GM12878 (cell line): ENCODE measurements at regions not wholly inside any gene's neighbourhood (a gene's known extent, or its start where the extent isn't known, plus 50 kb on each side); places are given as distances from the start of the nearest gene placed in this dataset.

ENCODE experiments used
- ATAC-seq: fragments of 200-7000 bp; cut with Tn5 transposase; 3 replicates; pipeline ENCODE4 v1.9.1; 2020; ENCODE audit warnings: mild to moderate bottlenecking, moderate library complexity
- BruUV-seq: library from RNA; stranded (reverse); fragments of 400-500 nt; replicated peaks from 2 replicates; lab custom pipeline; 2021; lab: Mats Ljungman, UMichigan
- CTCF ChIA-PET: fragments of 300-600 bp; sonication (Branson Sonifier 250); formaldehyde crosslinking; extraction: SDS; loops from one replicate; lab custom pipeline; 2021; ENCODE audit warnings: inconsistent platforms; lab: Yijun Ruan, JAX
- POLR2A ChIA-PET: fragments of 350-600 bp; formaldehyde crosslinking; extraction: SDS; loops from one replicate; lab custom pipeline; 2021; ENCODE audit warnings: inconsistent platforms; lab: Charles Lee
- RAD21 ChIA-PET: fragments of 300-600 bp; sonication (Branson Sonifier 250); formaldehyde crosslinking; loops from one replicate; lab custom pipeline; 2023; ENCODE audit warnings: antibody characterized with exemption; ENCODE audit not compliant: unreplicated experiment; lab: Charles Lee
- SMC1A ChIA-PET: fragments of 300-600 bp; sonication (Branson Sonifier 250); formaldehyde crosslinking; loops from one replicate; lab custom pipeline; 2023; ENCODE audit not compliant: unreplicated experiment, uncharacterized antibody; lab: Charles Lee
- DNase-seq: peaks from one replicate; pipeline ENCODE4 v3.0.0-alpha.2; 2011; ENCODE audit warnings: low read depth, low spot score
- FAIRE-seq: peaks from 3 replicates; lab custom pipeline; 2011; peaks lifted over from hg19 to GRCh38; lab: Jason Lieb, UNC
- H2AFZ ChIP-seq: 2 replicates; pipeline ENCODE4 v1.6.0; 2011; ENCODE audit warnings: low read depth, low read length, control low read depth; ENCODE audit not compliant: control insufficient read depth
- H3K27ac ChIP-seq: 2 replicates; pipeline ENCODE4 v1.5.1; 2011; ENCODE audit warnings: control low read depth; ENCODE audit not compliant: control insufficient read depth, insufficient read depth
- H3K27me3 ChIP-seq, 2 experiments: replicated peaks in 1 of 2; 2 replicates each; pipeline versions ENCODE4 v1.6.0 to v1.6.1; 2011; ENCODE audit warnings: low read length in 1 of 2; ENCODE audit not compliant: control insufficient read depth in 2 of 2, insufficient read depth in 2 of 2
- H3K36me3 ChIP-seq, 2 experiments: 2 replicates each; pipeline ENCODE4 v1.5.1; 2011; ENCODE audit warnings: low read length in 1 of 2; ENCODE audit not compliant: control insufficient read depth in 2 of 2, insufficient read depth in 2 of 2
- H3K4me1 ChIP-seq: 2 replicates; pipeline ENCODE4 v1.6.1; 2011; ENCODE audit warnings: mild to moderate bottlenecking, low read length, moderate library complexity, mixed read lengths; ENCODE audit not compliant: control insufficient read depth, insufficient read depth
- H3K4me2 ChIP-seq: 2 replicates; pipeline ENCODE4 v1.6.0; 2011; ENCODE audit warnings: control low read depth; ENCODE audit not compliant: control insufficient read depth, insufficient read depth
- H3K4me3 ChIP-seq: fragments of 200-600 bp; sonication (generic); 2 replicates; pipeline ENCODE4 v1.5.1; 2016
- H3K79me2 ChIP-seq: 2 replicates; pipeline ENCODE4 v1.6.0; 2011; ENCODE audit warnings: low read length; ENCODE audit not compliant: control insufficient read depth, insufficient read depth
- H3K9ac ChIP-seq: 2 replicates; pipeline ENCODE4 v1.8.0; 2011; ENCODE audit warnings: low read length, control low read depth, mixed read lengths; ENCODE audit not compliant: control insufficient read depth, insufficient read depth
- H3K9me3 ChIP-seq: replicated peaks from 3 replicates; pipeline ENCODE4 v1.5.1; 2011; ENCODE audit warnings: mild to moderate bottlenecking, low read length; ENCODE audit not compliant: control insufficient read depth, insufficient read depth
- H4K20me1 ChIP-seq: 2 replicates; pipeline ENCODE4 v1.6.0; 2011; ENCODE audit not compliant: control insufficient read depth, insufficient read depth
- ATF2 ChIP-seq: IDR thresholded peaks from 2 replicates; pipeline ENCODE4 v1.6.1; 2012; ENCODE audit warnings: low read length, inconsistent platforms
- CREB1 ChIP-seq: IDR thresholded peaks from 2 replicates; pipeline ENCODE4 v1.6.1; 2012; ENCODE audit warnings: low read depth, mild to moderate bottlenecking, inconsistent platforms
- E2F4 ChIP-seq: IDR thresholded peaks from 2 replicates; pipeline ENCODE4 v1.6.1; 2012; ENCODE audit warnings: low read depth, low read length, improper control_type of control experiment
- E2F8 ChIP-seq: fragments of 450-650 bp; IDR thresholded peaks from 2 replicates; pipeline ENCODE4 v1.6.1; 2018; ENCODE audit warnings: mild to moderate bottlenecking, low read depth, moderate library complexity; ENCODE audit not compliant: partially characterized antibody
- EGR1 ChIP-seq, 2 experiments: IDR thresholded peaks; 1 replicate in 1 of 2; 2 replicates in 1 of 2; pipeline ENCODE4 v1.6.1; 2011 to 2012; ENCODE audit warnings: low read depth in 2 of 2, low read length in 2 of 2, borderline replicate concordance in 1 of 2, mild to moderate bottlenecking in 1 of 2, moderate library complexity in 1 of 2
- ELK1 ChIP-seq: IDR thresholded peaks from 2 replicates; pipeline ENCODE4 v1.6.1; 2012; ENCODE audit warnings: low read depth, low read length, improper control_type of control experiment
- EZH2 ChIP-seq: IDR thresholded peaks from 2 replicates; pipeline ENCODE4 v1.6.1; 2012; ENCODE audit warnings: low read depth, mild to moderate bottlenecking, control low read depth, inconsistent platforms, low read length, borderline replicate concordance; ENCODE audit not compliant: control insufficient read depth
- HSF1 ChIP-seq: fragments of 150-350 bp; IDR thresholded peaks from 2 replicates; pipeline ENCODE4 v1.6.1; 2014; ENCODE audit warnings: mild to moderate bottlenecking, low read depth, low read length
- IKZF2 ChIP-seq, 2 experiments: fragments of 450-650 bp; IDR thresholded peaks; 2 replicates each; pipeline ENCODE4 v1.6.1; 2017; ENCODE audit warnings: mild to moderate bottlenecking in 2 of 2, moderate library complexity in 2 of 2
- MLLT1 ChIP-seq: fragments of 450-650 bp; IDR thresholded peaks from 2 replicates; pipeline ENCODE4 v1.6.1; 2016; ENCODE audit warnings: mild to moderate bottlenecking
- NR2C1 ChIP-seq: fragments of 450-650 bp; IDR thresholded peaks from 2 replicates; pipeline ENCODE4 v1.6.1; 2017; ENCODE audit warnings: antibody characterized with exemption, mild to moderate bottlenecking, moderate library complexity
- NR2F1 ChIP-seq: fragments of 450-650 bp; conservative IDR thresholded peaks from 2 replicates; pipeline ENCODE4 v1.6.1; 2017; ENCODE audit warnings: mild to moderate bottlenecking
- SMAD5 ChIP-seq: IDR thresholded peaks from 2 replicates; pipeline ENCODE4 v1.6.1; 2016; ENCODE audit warnings: antibody characterized with exemption, low read depth
- SMC3 ChIP-seq: IDR thresholded peaks from 2 replicates; pipeline ENCODE4 v1.6.1; 2011; ENCODE audit warnings: low read length, improper control_type of control experiment, borderline replicate concordance
- SRF ChIP-seq, 2 experiments: IDR thresholded peaks; 2 replicates each; pipeline ENCODE4 v1.6.1; 2011; ENCODE audit warnings: low read depth in 2 of 2, low read length in 2 of 2, mild to moderate bottlenecking in 1 of 2, moderate library complexity in 1 of 2
- ZZZ3 ChIP-seq: IDR thresholded peaks from 2 replicates; pipeline ENCODE4 v1.6.1; 2011; ENCODE audit warnings: low read depth; ENCODE audit not compliant: control insufficient read depth, insufficient read length
- WGBS: methylation state at CpG from one replicate; pipeline ENCODE4 v1.1.6; 2016; ENCODE audit warnings: low lambda C conversion rate; ENCODE audit not compliant: insufficient replicate concordance, insufficient coverage; ENCODE audit errors: missing lambda C conversion rate; 5-methylcytosine and 5-hydroxymethylcytosine counted together
- in situ Hi-C: fragments of 300-500 bp; cut with MboI; formaldehyde crosslinking; loops from 9 replicates; pipeline ENCODE4 v1.14.3; 2018; ENCODE audit warnings: mixed read lengths
- intact Hi-C: fragments of 100-400 bp; cut with micrococcal nuclease; formaldehyde crosslinking; loops from one replicate; pipeline ENCODE4 v1.14.2; 2022; ENCODE audit not compliant: unreplicated experiment

GRCh38 chr2:210816769-210817168 lies 260.4 kb downstream of the CPS1 start:
- ATAC-seq (no peak), DNase-seq (no peak), FAIRE-seq (no peak)
- CTCF ChIA-PET: no interaction called here
- 0% methylated on average over 2 of the region's 2 CpGs for WGBS
- intact Hi-C loops: no loop called here
- H2AFZ ChIP-seq: no peak overlapping the region
- no TSS peak for BruUV-seq
- no peak overlapping the region for H3K9ac ChIP-seq
- H3K4me1 ChIP-seq: no peaks in the 10 kb centered on the region
- H4K20me1 ChIP-seq: no peaks in the 10 kb centered on the region
- no peak overlapping the region for H3K4me3 ChIP-seq
- H3K27me3 ChIP-seq: no peaks in the 10 kb centered on the region
- TF ChIP-seq EZH2 (no peak), ELK1 (no peak), SMAD5 (no peak), E2F4 (no peak), SMC3 (no peak), HSF1 (no peak), EGR1 (IDR thresholded peaks at IDR 0.05; ENCODE audit: borderline replicate concordance in 1 of 2, low read depth in 2 of 2, low read length in 2 of 2) (no peak), ZZZ3 (no peak), NR2F1 (no peak), ATF2 (no peak), SRF (IDR thresholded peaks at IDR 0.05; ENCODE audit: low read depth in 2 of 2, low read length in 2 of 2) (no peak), MLLT1 (no peak), IKZF2 (IDR thresholded peaks at IDR 0.05) (no peak), E2F8 (no peak), CREB1 (no peak), NR2C1 (no peak)
- H3K79me2 ChIP-seq: no peaks in the 10 kb centered on the region
- H3K4me2 ChIP-seq: no peak overlapping the region
- in situ Hi-C loops: no loop called here
- POLR2A ChIA-PET: no interaction called here
- RAD21 ChIA-PET: no interaction called here
- no peak overlapping the region for H3K27ac ChIP-seq
- SMC1A ChIA-PET: no interaction called here
- no peaks in the 10 kb centered on the region for H3K9me3 ChIP-seq
- no peaks in the 10 kb centered on the region for H3K36me3 ChIP-seq
